ENCODE measurements at regions not wholly inside any gene's neighbourhood (a gene's known extent, or its start where the extent isn't known, plus 50 kb on each side); places are given as distances from the start of the nearest gene placed in this dataset.

- no peak overlapping the region for H3K27ac ChIP-seq (ENCODE audit: low read length)
- H3K79me2 ChIP-seq (ENCODE audit: low read length): no peaks in the 10 kb centered on the region
- no peak overlapping the region for H3K4me2 ChIP-seq (ENCODE audit: low read depth, low read length)
- no peak overlapping the region for H3K4me3 ChIP-seq (ENCODE audit: low read length)
- H4K20me1 ChIP-seq (ENCODE audit: insufficient read depth, low read length): no peaks in the 10 kb centered on the region
- no peaks in the 10 kb centered on the region for H3F3A ChIP-seq (ENCODE audit: insufficient read depth, low read length)
- H3K4me1 ChIP-seq (ENCODE audit: low read length): no peaks in the 10 kb centered on the region
- DNase-seq: no peak
- no peak overlapping the region for H2AFZ ChIP-seq (ENCODE audit: low read length)
- no peaks in the 10 kb centered on the region for H3K9me2 ChIP-seq (replicated peaks; ENCODE audit: insufficient read depth, low read length)
- H3K27me3 ChIP-seq (replicated peaks; ENCODE audit: insufficient read depth, low read length): no peaks in the 10 kb centered on the region
- no peak overlapping the region for H3K9ac ChIP-seq (ENCODE audit: low read length)
- H3K9me3 ChIP-seq (replicated peaks; ENCODE audit: insufficient read depth, low read length): no peaks in the 10 kb centered on the region
- no peaks in the 10 kb centered on the region for H3K36me3 ChIP-seq (replicated peaks; ENCODE audit: insufficient read depth, low read length)
- no peak for TF ChIP-seq EZH2 (optimal IDR thresholded peaks at IDR 0.05; ENCODE audit: low read depth, low read length)
- no peak for TF ChIP-seq EZH2phosphoT487 (IDR thresholded peaks at IDR 0.05; ENCODE audit: low read length)
- no peak for TF ChIP-seq CTCF (IDR thresholded peaks at IDR 0.05; ENCODE audit: low read length)
Observed at GRCh38 chr3:88690287-88690686, 417.1 kb upstream of the EPHA3 start.

GRCh38 chr3:88691081-88691480 is 416.3 kb upstream of the EPHA3 start:
- H3K4me3 ChIP-seq (ENCODE audit: low read length): no peak overlapping the region
- H3K27me3 ChIP-seq (replicated peaks; ENCODE audit: insufficient read depth, low read length): no peaks in the 10 kb centered on the region
- H3K9ac ChIP-seq (ENCODE audit: low read length): no peak overlapping the region
- no peaks in the 10 kb centered on the region for H3K9me2 ChIP-seq (replicated peaks; ENCODE audit: insufficient read depth, low read length)
- no peaks in the 10 kb centered on the region for H4K20me1 ChIP-seq (ENCODE audit: insufficient read depth, low read length)
- no peaks in the 10 kb centered on the region for H3F3A ChIP-seq (ENCODE audit: insufficient read depth, low read length)
- no peak overlapping the region for H2AFZ ChIP-seq (ENCODE audit: low read length)
- TF ChIP-seq EZH2phosphoT487 (IDR thresholded peaks at IDR 0.05; ENCODE audit: low read length) (no peak), EZH2 (optimal IDR thresholded peaks at IDR 0.05; ENCODE audit: low read depth, low read length) (no peak), CTCF (IDR thresholded peaks at IDR 0.05; ENCODE audit: low read length) (no peak)
- no peaks in the 10 kb centered on the region for H3K79me2 ChIP-seq (ENCODE audit: low read length)
- no peak for DNase-seq
- H3K9me3 ChIP-seq (replicated peaks; ENCODE audit: insufficient read depth, low read length): no peaks in the 10 kb centered on the region
- no peak overlapping the region for H3K4me2 ChIP-seq (ENCODE audit: low read depth, low read length)
- H3K36me3 ChIP-seq (replicated peaks; ENCODE audit: insufficient read depth, low read length): no peaks in the 10 kb centered on the region
- no peaks in the 10 kb centered on the region for H3K4me1 ChIP-seq (ENCODE audit: low read length)
- H3K27ac ChIP-seq (ENCODE audit: low read length): no peak overlapping the region

GRCh38 chr3:88703501-88704059 is 403.8 kb upstream of the EPHA3 start:
- Histone ChIP-seq H3K4me1 (ENCODE audit: low read length) (no peaks in the 10 kb centered on the region), H3K79me2 (ENCODE audit: low read length) (no peaks in the 10 kb centered on the region), H3K27ac (ENCODE audit: low read length) (no peak overlapping the region), H4K20me1 (ENCODE audit: insufficient read depth, low read length) (no peaks in the 10 kb centered on the region), H3K9me3 (replicated peaks; ENCODE audit: insufficient read depth, low read length) (no peaks in the 10 kb centered on the region), H3F3A (ENCODE audit: insufficient read depth, low read length) (no peaks in the 10 kb centered on the region), H3K4me2 (ENCODE audit: low read depth, low read length) (no peak overlapping the region), H3K36me3 (replicated peaks; ENCODE audit: insufficient read depth, low read length) (no peaks in the 10 kb centered on the region), H3K27me3 (replicated peaks; ENCODE audit: insufficient read depth, low read length) (no peaks in the 10 kb centered on the region), H3K4me3 (ENCODE audit: low read length) (no peak overlapping the region), H3K9me2 (replicated peaks; ENCODE audit: insufficient read depth, low read length) (no peaks in the 10 kb centered on the region), H2AFZ (ENCODE audit: low read length) (no peak overlapping the region), H3K9ac (ENCODE audit: low read length) (no peak overlapping the region)
- no peak for TF ChIP-seq EZH2phosphoT487 (IDR thresholded peaks at IDR 0.05; ENCODE audit: low read length)
- no peak for DNase-seq

GRCh38 chr3:88704338-88704737 is 403.1 kb upstream of the EPHA3 start:
- no peaks in the 10 kb centered on the region for H3F3A ChIP-seq (ENCODE audit: insufficient read depth, low read length)
- H3K4me1 ChIP-seq (ENCODE audit: low read length): no peaks in the 10 kb centered on the region
- H3K79me2 ChIP-seq (ENCODE audit: low read length): no peaks in the 10 kb centered on the region
- H3K9ac ChIP-seq (ENCODE audit: low read length): no peak overlapping the region
- no peak overlapping the region for H2AFZ ChIP-seq (ENCODE audit: low read length)
- no peaks in the 10 kb centered on the region for H3K27me3 ChIP-seq (replicated peaks; ENCODE audit: insufficient read depth, low read length)
- no peaks in the 10 kb centered on the region for H3K36me3 ChIP-seq (replicated peaks; ENCODE audit: insufficient read depth, low read length)
- no peak for TF ChIP-seq EZH2phosphoT487 (IDR thresholded peaks at IDR 0.05; ENCODE audit: low read length)
- no peak for TF ChIP-seq CTCF (IDR thresholded peaks at IDR 0.05; ENCODE audit: low read length)
- no peak for TF ChIP-seq EZH2 (optimal IDR thresholded peaks at IDR 0.05; ENCODE audit: low read depth, low read length)
- H3K27ac ChIP-seq (ENCODE audit: low read length): no peak overlapping the region
- no peaks in the 10 kb centered on the region for H3K9me3 ChIP-seq (replicated peaks; ENCODE audit: insufficient read depth, low read length)
- H3K9me2 ChIP-seq (replicated peaks; ENCODE audit: insufficient read depth, low read length): no peaks in the 10 kb centered on the region
- H3K4me3 ChIP-seq (ENCODE audit: low read length): no peak overlapping the region
- no peak overlapping the region for H3K4me2 ChIP-seq (ENCODE audit: low read depth, low read length)
- no peaks in the 10 kb centered on the region for H4K20me1 ChIP-seq (ENCODE audit: insufficient read depth, low read length)
- no peak for DNase-seq

Measured in MM.1S (cell line).